ENCODE measurements at regions not wholly inside any gene's neighbourhood (a gene's known extent, or its start where the extent isn't known, plus 50 kb on each side); places are given as distances from the start of the nearest gene placed in this dataset.

- no peak for TF ChIP-seq MLX (CRISPR knock-in tag; IDR thresholded peaks at IDR 0.05)
- no peak for TF ChIP-seq ZSCAN22 (CRISPR knock-in tag; IDR thresholded peaks at IDR 0.05)
- no peak for TF ChIP-seq SOX5 (CRISPR knock-in tag; IDR thresholded peaks at IDR 0.05; ENCODE audit: borderline replicate concordance)
- TF ChIP-seq HMGA1 (CRISPR knock-in tag; conservative IDR thresholded peaks at IDR 0.05): no peak
- no peak for TF ChIP-seq ZNF337 (CRISPR knock-in tag; IDR thresholded peaks at IDR 0.05; ENCODE audit: borderline replicate concordance, low read depth)
- no peak for TF ChIP-seq GMEB1 (CRISPR knock-in tag; IDR thresholded peaks at IDR 0.05; ENCODE audit: borderline replicate concordance)
- no peak for TF ChIP-seq ZNF343 (CRISPR knock-in tag; IDR thresholded peaks at IDR 0.05)
- no peak for TF ChIP-seq PCBP2 (optimal IDR thresholded peaks at IDR 0.05; ENCODE audit: low read depth, low read length, poor library complexity, severe bottlenecking)
- TF ChIP-seq FOXP4 (CRISPR knock-in tag; IDR thresholded peaks at IDR 0.05): no peak
- no peak for TF ChIP-seq SMARCC2 (IDR thresholded peaks at IDR 0.05)
- TF ChIP-seq RELA (CRISPR knock-in tag; IDR thresholded peaks at IDR 0.05): no peak
- no peak for TF ChIP-seq ZNF12 (CRISPR knock-in tag; IDR thresholded peaks at IDR 0.05)
- no peak for TF ChIP-seq SP1 (IDR thresholded peaks at IDR 0.05)
- TF ChIP-seq SP1 (CRISPR knock-in tag; IDR thresholded peaks at IDR 0.05): no peak
- TF ChIP-seq JUND (CRISPR knock-in tag; IDR thresholded peaks at IDR 0.05): no peak
- no peak for TF ChIP-seq ZBTB46 (CRISPR knock-in tag; IDR thresholded peaks at IDR 0.05; ENCODE audit: borderline replicate concordance)
- no peak for TF ChIP-seq FOSL1 (CRISPR knock-in tag; IDR thresholded peaks at IDR 0.05; ENCODE audit: borderline replicate concordance)
- no peak for TF ChIP-seq ZKSCAN8 (CRISPR knock-in tag; IDR thresholded peaks at IDR 0.05; ENCODE audit: borderline replicate concordance)
- no peak overlapping the region for H3K27ac ChIP-seq (ENCODE audit: extremely low read length, insufficient read depth, low read length)
- peaks cover 90% of the 10 kb centered on the region for H3K9me3 ChIP-seq (ENCODE audit: low read length)
- WGBS (ENCODE audit: low lambda C conversion rate): 1% methylated on average over 3 of the region's 3 CpGs
- H3K27me3 ChIP-seq (ENCODE audit: control insufficient read depth in 1 of 2, insufficient read depth in 2 of 2, low read length in 2 of 2): no peaks in the 10 kb centered on the region
- H3K9ac ChIP-seq (ENCODE audit: insufficient read depth, low read depth, low read length): no peak overlapping the region
- no peaks in the 10 kb centered on the region for H4K20me1 ChIP-seq (ENCODE audit: insufficient read depth, low read length)
- no peak overlapping the region for H2AFZ ChIP-seq (ENCODE audit: low read length)
- ATAC-seq (no peak), FAIRE-seq (no peak), DNase-seq (ENCODE audit: low spot score) (no peak)
- H3K79me2 ChIP-seq (ENCODE audit: insufficient read depth, low read length): no peaks in the 10 kb centered on the region
- H3K4me3 ChIP-seq (replicated peaks in 1 of 3; ENCODE audit: insufficient read depth in 1 of 3, low read depth in 2 of 3, low read length in 3 of 3): no peak overlapping the region
- CTCF ChIA-PET (ENCODE audit: low intra/inter-chr PET ratio, low total read pairs): no interaction called here
- H3K36me3 ChIP-seq (replicated peaks in 1 of 2; ENCODE audit: control insufficient read depth in 1 of 2, insufficient read depth in 2 of 2, low read length in 2 of 2): no peaks in the 10 kb centered on the region
- in situ Hi-C loops (cut with HindIII; ENCODE audit: extremely low pct_ligation_motif_present, low pct_unique_long_range_greater_than_20kb) (no loop called here), intact Hi-C loops (cut with micrococcal nuclease; ENCODE audit: unreplicated experiment) (no loop called here)
- POLR2A ChIA-PET: no interaction called here
- H3K4me1 ChIP-seq (ENCODE audit: insufficient read depth, low read length): no peaks in the 10 kb centered on the region
- no peak overlapping the region for H3K4me2 ChIP-seq (ENCODE audit: low read depth, low read length)
- no TSS peak for BruUV-seq (replicated peaks)
These were observed 1220.4 kb downstream of the CDH8 start for GRCh38 chr16:60815865-60816264.

Measured in HepG2 (cell line).